HUES64 (cell line): ENCODE measurements at regions not wholly inside any gene's neighbourhood (a gene's known extent, or its start where the extent isn't known, plus 50 kb on each side); places are given as distances from the start of the nearest gene placed in this dataset.

Source experiments
- H3K27ac ChIP-seq: 2 replicates; pipeline ENCODE4 v1.7.0; 2013; ENCODE audit warnings: low read depth, low read length, inconsistent platforms
- H3K27me3 ChIP-seq: 2 replicates; pipeline ENCODE4 v1.6.1; 2013; ENCODE audit warnings: mild to moderate bottlenecking, low read length; ENCODE audit not compliant: insufficient read depth
- H3K36me3 ChIP-seq: 2 replicates; pipeline ENCODE4 v1.6.1; 2013; ENCODE audit warnings: mild to moderate bottlenecking, low read length; ENCODE audit not compliant: insufficient read depth
- H3K4me1 ChIP-seq: 2 replicates; pipeline ENCODE4 v1.6.1; 2013; ENCODE audit warnings: mild to moderate bottlenecking, low read length, moderate library complexity; ENCODE audit not compliant: insufficient read depth
- H3K4me3 ChIP-seq: 2 replicates; pipeline ENCODE4 v1.5.1; 2013; ENCODE audit warnings: mild to moderate bottlenecking, low read length, moderate library complexity
- H3K9ac ChIP-seq: 2 replicates; pipeline ENCODE4 v1.6.1; 2013; ENCODE audit warnings: mild to moderate bottlenecking, low read depth, low read length
- H3K9me3 ChIP-seq: 2 replicates; pipeline ENCODE4 v1.6.1; 2013; ENCODE audit warnings: low read depth, low read length; ENCODE audit not compliant: insufficient read depth
- WGBS: fragments of 150-250, 120-280 bp; methylation state at CpG from one replicate; pipeline ENCODE4 v1.1.7; 2013; ENCODE audit warnings: missing lambda C conversion rate; 5-methylcytosine and 5-hydroxymethylcytosine counted together

DNA sequence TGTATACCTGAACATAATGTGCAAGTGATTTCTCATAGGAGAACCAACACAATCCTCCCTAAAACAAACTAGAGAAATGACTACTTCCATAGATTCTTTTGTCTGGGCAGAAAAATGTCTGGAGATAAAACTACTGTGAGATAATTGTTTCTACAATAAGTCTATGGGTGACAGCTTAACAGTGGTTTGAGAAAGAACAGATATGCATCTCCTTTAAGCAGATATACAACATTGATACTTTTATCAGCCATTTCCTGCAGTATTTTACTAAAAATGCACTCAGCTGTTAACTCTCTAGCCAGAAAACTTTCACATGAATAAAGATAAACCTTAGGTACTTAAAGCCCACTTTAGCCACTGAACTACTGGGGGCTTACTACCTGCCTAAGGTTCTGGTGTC lies 1132.4 kb downstream of the EFNB2 start:
- Histone ChIP-seq H3K36me3 (no peaks in the 10 kb centered on the region), H3K27me3 (no peaks in the 10 kb centered on the region), H3K9ac (no peak overlapping the region), H3K4me3 (no peak overlapping the region), H3K27ac (no peak overlapping the region), H3K9me3 (no peaks in the 10 kb centered on the region), H3K4me1 (no peaks in the 10 kb centered on the region)

DNA sequence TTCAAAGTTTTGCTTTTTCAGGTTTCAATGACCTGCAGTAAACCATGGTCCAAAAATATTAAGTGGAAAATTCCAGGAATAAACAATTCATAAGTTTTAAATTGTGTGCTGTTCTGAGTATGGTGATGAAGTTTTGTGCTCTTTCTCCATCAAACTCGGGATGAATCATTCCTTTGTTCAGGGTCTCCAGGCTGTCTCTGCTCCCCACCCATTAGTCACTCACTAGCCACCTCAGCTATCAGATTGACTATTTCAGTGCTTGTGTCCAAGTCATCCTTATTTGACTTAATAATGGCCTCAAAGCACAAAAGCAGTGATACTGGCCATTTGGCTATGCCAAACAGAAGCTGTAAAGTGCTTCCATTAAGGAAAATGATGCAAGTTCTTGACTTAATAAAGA lies 1140.4 kb downstream of the EFNB2 start:
- no peak overlapping the region for H3K9ac ChIP-seq
- H3K4me1 ChIP-seq = no peaks in the 10 kb centered on the region
- no peak overlapping the region for H3K4me3 ChIP-seq
- H3K27ac ChIP-seq = no peak overlapping the region
- no peaks in the 10 kb centered on the region for H3K9me3 ChIP-seq
- no peaks in the 10 kb centered on the region for H3K36me3 ChIP-seq
- 88% methylated on average over 1 of the region's 1 CpG for WGBS
- H3K27me3 ChIP-seq = no peaks in the 10 kb centered on the region

GRCh38 chr13:105389373-105389772 lies 1146.1 kb downstream of the EFNB2 start:
- no peak overlapping the region for H3K9ac ChIP-seq
- WGBS = 96% methylated on average over 2 of the region's 2 CpGs
- H3K4me1 ChIP-seq = no peaks in the 10 kb centered on the region
- no peak overlapping the region for H3K4me3 ChIP-seq
- H3K27ac ChIP-seq = no peak overlapping the region
- H3K36me3 ChIP-seq = no peaks in the 10 kb centered on the region
- H3K9me3 ChIP-seq = no peaks in the 10 kb centered on the region
- H3K27me3 ChIP-seq = no peaks in the 10 kb centered on the region

DNA sequence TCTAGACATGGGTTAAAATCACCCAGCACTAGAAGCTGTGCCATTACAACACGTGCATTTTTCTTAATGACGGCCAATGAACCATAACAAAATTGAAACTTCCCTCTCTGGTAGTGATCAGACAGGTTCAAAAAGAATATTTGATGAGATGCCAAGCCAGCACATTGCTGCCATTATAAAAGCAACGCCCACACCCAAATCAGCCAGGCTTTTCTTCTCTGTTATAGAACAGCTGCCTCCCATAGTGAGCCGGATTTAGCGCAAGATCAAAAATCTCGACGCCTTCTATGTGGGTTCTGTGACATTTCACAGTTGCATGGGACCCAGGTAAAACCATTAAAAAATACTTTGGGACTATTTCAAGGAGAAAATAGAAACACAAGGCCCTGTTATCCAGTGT lies 1158.0 kb downstream of the EFNB2 start:
- Histone ChIP-seq H3K27ac (no peak overlapping the region), H3K27me3 (no peaks in the 10 kb centered on the region), H3K9ac (no peak overlapping the region), H3K36me3 (no peaks in the 10 kb centered on the region), H3K4me3 (no peak overlapping the region), H3K9me3 (no peaks in the 10 kb centered on the region), H3K4me1 (no peaks in the 10 kb centered on the region)
- 97% methylated on average over 7 of the region's 7 CpGs for WGBS

- H3K9me3 ChIP-seq = no peaks in the 10 kb centered on the region
- no peak overlapping the region for H3K9ac ChIP-seq
- no peaks in the 10 kb centered on the region for H3K4me1 ChIP-seq
- no peak overlapping the region for H3K27ac ChIP-seq
- H3K27me3 ChIP-seq = no peaks in the 10 kb centered on the region
- no peak overlapping the region for H3K4me3 ChIP-seq
- H3K36me3 ChIP-seq = no peaks in the 10 kb centered on the region
- 96% methylated on average over 2 of the region's 2 CpGs for WGBS
These were observed 1165.3 kb downstream of the EFNB2 start for GRCh38 chr13:105370011-105370650.

DNA sequence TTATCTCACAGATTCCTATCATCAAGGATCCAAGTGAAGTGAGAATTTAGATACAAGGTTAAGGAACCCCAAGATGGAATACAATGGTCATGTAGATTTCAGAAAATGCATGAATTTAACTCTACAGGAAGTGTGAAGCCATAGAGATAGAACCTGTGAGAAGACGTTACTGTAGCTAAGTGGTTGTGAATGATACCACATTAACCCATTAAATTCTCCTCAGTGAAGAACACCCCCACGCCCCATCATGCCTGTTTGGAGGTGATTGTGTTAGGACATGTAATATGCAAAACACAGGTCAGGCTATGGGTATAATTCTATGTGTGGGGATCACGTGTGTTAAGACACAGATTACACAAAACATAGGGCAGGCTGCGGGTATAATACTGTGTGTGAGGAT lies 1166.7 kb downstream of the EFNB2 start:
- Histone ChIP-seq H3K9me3 (no peaks in the 10 kb centered on the region), H3K27me3 (no peaks in the 10 kb centered on the region), H3K4me3 (no peak overlapping the region), H3K9ac (no peak overlapping the region), H3K36me3 (no peaks in the 10 kb centered on the region), H3K27ac (no peak overlapping the region), H3K4me1 (peaks cover 3% of the 10 kb centered on the region; the same call in 1 of the 2 replicates)
- WGBS = 98% methylated on average over 3 of the region's 4 CpGs

- Histone ChIP-seq H3K4me1 (peaks cover 11% of the 10 kb centered on the region; the same call in 1 of the 2 replicates), H3K27ac (no peak overlapping the region), H3K9ac (no peak overlapping the region), H3K4me3 (no peak overlapping the region), H3K9me3 (no peaks in the 10 kb centered on the region), H3K36me3 (no peaks in the 10 kb centered on the region), H3K27me3 (no peaks in the 10 kb centered on the region)
- WGBS = 83% methylated on average over 1 of the region's 1 CpG
These were observed 1169.6 kb downstream of the EFNB2 start for GRCh38 chr13:105365831-105366230.

DNA sequence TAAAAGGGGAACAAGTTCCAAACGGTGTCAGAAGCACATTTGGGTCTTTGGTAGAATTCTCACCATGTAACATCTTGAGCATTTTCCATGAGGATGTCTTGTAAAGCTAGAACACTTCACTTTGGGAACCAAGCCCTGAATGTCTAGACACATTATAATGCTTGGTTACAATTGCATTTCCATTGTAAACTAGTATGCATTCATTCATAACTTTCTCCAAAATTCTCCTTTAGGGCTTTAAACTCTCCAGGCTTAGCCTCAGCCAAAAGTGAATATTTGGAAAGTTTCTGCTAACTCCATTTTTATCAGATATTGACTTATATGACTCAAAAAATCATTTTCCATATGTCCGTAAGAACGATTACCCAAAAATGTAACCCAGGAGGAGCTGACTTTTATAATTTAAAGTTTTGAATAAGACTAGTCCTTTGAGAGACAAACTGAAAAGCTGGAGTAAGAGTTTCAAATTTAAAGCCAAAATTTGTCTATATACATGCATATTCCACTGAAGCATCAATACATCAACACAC lies 1170.4 kb downstream of the EFNB2 start:
- Histone ChIP-seq H3K36me3 (no peaks in the 10 kb centered on the region), H3K9me3 (no peaks in the 10 kb centered on the region), H3K27ac (no peak overlapping the region), H3K4me1 (peaks cover 11% of the 10 kb centered on the region; the same call in 1 of the 2 replicates), H3K9ac (no peak overlapping the region), H3K4me3 (no peak overlapping the region), H3K27me3 (no peaks in the 10 kb centered on the region)
- WGBS = 93% methylated on average over 3 of the region's 3 CpGs

DNA sequence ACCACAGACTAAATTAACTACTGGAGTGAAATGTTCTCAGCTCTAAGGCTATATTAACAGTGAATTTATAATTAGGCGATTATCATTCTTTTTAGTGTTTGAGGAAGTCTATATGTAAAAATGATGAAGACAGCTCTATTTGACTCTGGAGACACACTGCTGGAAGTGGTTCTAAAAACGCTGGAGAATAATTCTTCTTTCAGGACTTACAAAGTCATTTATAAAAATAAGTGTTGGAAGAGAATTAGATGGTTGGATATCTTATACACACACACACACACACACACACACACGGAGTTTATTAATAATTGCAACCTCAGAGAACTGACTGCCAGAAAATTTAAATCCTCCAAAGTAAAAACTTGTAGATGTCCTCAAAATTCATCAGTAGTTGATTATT lies 1171.3 kb downstream of the EFNB2 start:
- Histone ChIP-seq H3K27ac (no peak overlapping the region), H3K4me1 (peaks cover 11% of the 10 kb centered on the region; the same call in 1 of the 2 replicates), H3K9ac (no peak overlapping the region), H3K27me3 (no peaks in the 10 kb centered on the region), H3K4me3 (no peak overlapping the region), H3K9me3 (no peaks in the 10 kb centered on the region), H3K36me3 (no peaks in the 10 kb centered on the region)
- WGBS = 94% methylated on average over 1 of the region's 3 CpGs

DNA sequence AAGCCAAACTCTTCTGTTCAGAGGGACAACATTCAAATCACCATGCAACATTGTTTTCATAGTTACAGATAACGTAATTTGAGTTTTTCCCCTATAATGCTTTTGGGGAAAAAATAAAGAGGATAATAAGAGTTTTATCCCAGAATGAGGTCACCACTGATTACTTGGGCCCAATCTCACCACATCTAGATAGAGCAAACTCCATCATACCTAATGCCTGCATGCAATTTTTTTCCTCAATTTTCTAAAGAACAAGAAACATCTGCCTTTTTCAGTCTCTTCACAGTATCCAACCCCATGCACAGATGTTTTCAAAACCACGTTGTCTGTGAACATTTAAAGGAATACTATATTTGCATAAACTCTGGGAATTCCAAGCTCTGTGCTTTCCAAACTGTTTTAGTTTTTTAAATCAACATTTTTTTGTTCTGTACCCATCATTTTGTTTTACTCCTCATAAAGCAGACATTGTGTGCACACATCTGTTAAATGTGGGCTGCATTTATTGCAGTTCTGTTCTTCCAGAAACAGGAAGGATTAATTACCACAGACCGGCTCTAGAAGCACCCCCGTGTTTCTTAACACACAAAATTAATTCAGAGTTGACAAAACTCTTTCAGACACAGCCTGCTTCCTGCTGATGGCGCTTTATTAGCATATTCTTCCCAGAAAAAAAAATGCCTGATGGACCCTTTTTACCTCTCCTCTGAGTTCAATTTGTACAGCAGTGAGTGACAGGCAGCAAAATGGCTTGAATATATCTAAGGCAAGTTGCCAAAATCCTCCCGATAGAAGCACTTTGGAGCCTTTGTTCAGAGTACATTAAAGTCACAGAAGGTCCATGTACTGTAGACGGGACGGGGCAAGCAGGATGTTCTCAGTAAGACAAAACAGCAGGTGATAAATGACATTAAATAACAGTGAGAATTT lies 1171.9 kb downstream of the EFNB2 start:
- no peaks in the 10 kb centered on the region for H3K9me3 ChIP-seq
- no peaks in the 10 kb centered on the region for H3K27me3 ChIP-seq
- 73% methylated on average over 7 of the region's 8 CpGs for WGBS
- H3K4me1 ChIP-seq = peaks cover 11% of the 10 kb centered on the region; the same call in 1 of the 2 replicates
- H3K9ac ChIP-seq = no peak overlapping the region
- H3K4me3 ChIP-seq = no peak overlapping the region
- H3K27ac ChIP-seq = no peak overlapping the region
- no peaks in the 10 kb centered on the region for H3K36me3 ChIP-seq

DNA sequence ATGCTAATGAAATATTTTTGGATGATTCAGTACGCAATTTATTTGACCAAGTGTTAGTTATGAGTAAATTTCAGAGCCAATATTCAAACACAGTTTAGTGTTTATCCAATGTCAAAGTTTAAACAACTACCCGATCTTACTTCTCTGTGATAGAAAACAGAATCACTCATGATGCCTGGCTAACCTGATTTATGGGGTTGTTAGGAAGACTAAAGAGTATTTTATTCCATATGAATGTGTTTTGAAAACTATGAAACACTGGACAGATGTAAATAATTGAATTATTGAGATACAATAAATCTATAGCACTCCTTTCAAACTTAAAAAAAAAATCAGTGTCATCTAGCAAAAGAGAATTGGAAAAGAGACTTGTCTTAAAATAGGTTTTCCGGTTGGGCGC lies 1181.8 kb downstream of the EFNB2 start:
- 96% methylated on average over 3 of the region's 4 CpGs for WGBS
- Histone ChIP-seq H3K27ac (no peak overlapping the region), H3K36me3 (no peaks in the 10 kb centered on the region)

More for the DNA sequence above, 1181.8 kb downstream of the EFNB2 start:
- no peak overlapping the region for H3K9ac ChIP-seq
- H3K4me3 ChIP-seq = no peak overlapping the region
- H3K27me3 ChIP-seq = no peaks in the 10 kb centered on the region
- no peaks in the 10 kb centered on the region for H3K9me3 ChIP-seq
- H3K4me1 ChIP-seq = no peaks in the 10 kb centered on the region
